22Rv1 (cell line): ENCODE measurements at regions not wholly inside any gene's neighbourhood (a gene's known extent, or its start where the extent isn't known, plus 50 kb on each side); places are given as distances from the start of the nearest gene placed in this dataset.

ENCODE experiments used
- ZFX ChIP-seq: fragments of 450-650 bp; IDR thresholded peaks from 2 replicates; pipeline ENCODE4 v1.6.1; 2017; ENCODE audit warnings: antibody characterized with exemption, borderline replicate concordance
- TF ChIP-seq, protein P1 (sequence below): fragments of 450-650 bp; IDR thresholded peaks from 2 replicates; pipeline ENCODE4 v1.5.1; 2017; ENCODE audit warnings: mild to moderate bottlenecking

DNA sequence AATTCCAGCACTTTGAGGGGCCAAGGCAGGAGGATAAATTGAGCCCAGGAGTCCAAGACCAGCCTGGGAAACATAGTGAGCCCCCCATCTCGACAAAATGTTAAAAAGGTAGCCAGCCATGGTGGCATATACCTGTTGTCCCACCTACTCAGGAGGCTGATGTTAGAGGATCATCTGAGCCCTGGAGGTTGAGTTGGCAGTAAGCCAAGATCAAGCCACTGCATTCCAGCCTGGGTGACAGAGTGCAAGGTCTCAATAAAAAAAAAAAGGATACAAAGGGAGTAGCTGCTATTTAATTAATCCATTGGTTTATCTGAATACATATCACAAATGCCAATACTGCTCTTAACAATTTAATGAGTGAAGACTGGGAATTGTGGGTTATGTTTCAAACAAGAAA is 327.8 kb downstream of the CPS1 start:
- TF ChIP-seq, protein P1, sequence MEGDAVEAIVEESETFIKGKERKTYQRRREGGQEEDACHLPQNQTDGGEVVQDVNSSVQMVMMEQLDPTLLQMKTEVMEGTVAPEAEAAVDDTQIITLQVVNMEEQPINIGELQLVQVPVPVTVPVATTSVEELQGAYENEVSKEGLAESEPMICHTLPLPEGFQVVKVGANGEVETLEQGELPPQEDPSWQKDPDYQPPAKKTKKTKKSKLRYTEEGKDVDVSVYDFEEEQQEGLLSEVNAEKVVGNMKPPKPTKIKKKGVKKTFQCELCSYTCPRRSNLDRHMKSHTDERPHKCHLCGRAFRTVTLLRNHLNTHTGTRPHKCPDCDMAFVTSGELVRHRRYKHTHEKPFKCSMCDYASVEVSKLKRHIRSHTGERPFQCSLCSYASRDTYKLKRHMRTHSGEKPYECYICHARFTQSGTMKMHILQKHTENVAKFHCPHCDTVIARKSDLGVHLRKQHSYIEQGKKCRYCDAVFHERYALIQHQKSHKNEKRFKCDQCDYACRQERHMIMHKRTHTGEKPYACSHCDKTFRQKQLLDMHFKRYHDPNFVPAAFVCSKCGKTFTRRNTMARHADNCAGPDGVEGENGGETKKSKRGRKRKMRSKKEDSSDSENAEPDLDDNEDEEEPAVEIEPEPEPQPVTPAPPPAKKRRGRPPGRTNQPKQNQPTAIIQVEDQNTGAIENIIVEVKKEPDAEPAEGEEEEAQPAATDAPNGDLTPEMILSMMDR: no peak
- no peak for TF ChIP-seq ZFX
